GM19372 (cell line): ENCODE measurements at regions not wholly inside any gene's neighbourhood (a gene's known extent, or its start where the extent isn't known, plus 50 kb on each side); places are given as distances from the start of the nearest gene placed in this dataset.

Experiments used
- ATAC-seq: cut with Tn5 transposase; IDR thresholded peaks from one replicate; pipeline ENCODE4 v1.9.1; 2021; ENCODE audit warnings: mild to moderate bottlenecking, low read depth, moderate library complexity; ENCODE audit not compliant: unreplicated experiment

- no peak for ATAC-seq
These were observed 245.6 kb upstream of the SALL3 start for GRCh38 chr18:78733762-78734613.

GRCh38 chr18:78734614-78734945 lies 245.0 kb upstream of the SALL3 start:
- ATAC-seq: no peak

GRCh38 chr18:78735131-78736014 lies 244.2 kb upstream of the SALL3 start:
- no peak for ATAC-seq

- ATAC-seq: no peak
These were observed 243.5 kb upstream of the SALL3 start for GRCh38 chr18:78736015-78736690.

- no peak for ATAC-seq
These were observed 242.4 kb upstream of the SALL3 start for GRCh38 chr18:78737006-78737915.

GRCh38 chr18:78738076-78738690 lies 241.4 kb upstream of the SALL3 start:
- ATAC-seq: no peak

GRCh38 chr18:78739115-78739514 lies 240.5 kb upstream of the SALL3 start:
- ATAC-seq: no peak

GRCh38 chr18:78739882-78740677 lies 239.5 kb upstream of the SALL3 start:
- ATAC-seq: no peak

GRCh38 chr18:78740876-78741275 lies 238.7 kb upstream of the SALL3 start:
- ATAC-seq: no peak

- no peak for ATAC-seq
These were observed 238.0 kb upstream of the SALL3 start for GRCh38 chr18:78741381-78742217.

GRCh38 chr18:78742218-78742745 lies 237.3 kb upstream of the SALL3 start:
- no peak for ATAC-seq

- ATAC-seq: no peak
These were observed 236.5 kb upstream of the SALL3 start for GRCh38 chr18:78743078-78743477.

GRCh38 chr18:78751664-78752063 lies 228.0 kb upstream of the SALL3 start:
- ATAC-seq: no peak

- no peak for ATAC-seq
These were observed 226.4 kb upstream of the SALL3 start for GRCh38 chr18:78753240-78753639.

GRCh38 chr18:78754311-78755043 lies 225.1 kb upstream of the SALL3 start:
- ATAC-seq: no peak

- ATAC-seq: no peak
These were observed 222.6 kb upstream of the SALL3 start for GRCh38 chr18:78757014-78757413.

GRCh38 chr18:78758496-78758895 lies 221.1 kb upstream of the SALL3 start:
- no peak for ATAC-seq
